ENCODE measurements at regions not wholly inside any gene's neighbourhood (a gene's known extent, or its start where the extent isn't known, plus 50 kb on each side); places are given as distances from the start of the nearest gene placed in this dataset.

GRCh38 chr13:85080691-85081090, 718.5 kb downstream of the SLITRK6 start:
- Histone ChIP-seq H3K4me3 (replicated peaks; ENCODE audit: insufficient read depth, low read length) (no peak overlapping the region), H3K27me3 (ENCODE audit: insufficient read depth, poor library complexity, severe bottlenecking) (no peaks in the 10 kb centered on the region), H3K27ac (replicated peaks) (no peak overlapping the region)
- no peak for DNase-seq (ENCODE audit: low read depth in 1 of 2, low spot score in 1 of 2)
- no peak for TF ChIP-seq GABPA (IDR thresholded peaks at IDR 0.05; ENCODE audit: low read depth)
- TF ChIP-seq CTCF (IDR thresholded peaks at IDR 0.05; ENCODE audit: insufficient read depth, low read length): no peak
- TF ChIP-seq SPI1 (IDR thresholded peaks at IDR 0.05; ENCODE audit: borderline replicate concordance, low read depth): no peak

- no peak overlapping the region for H3K27ac ChIP-seq (replicated peaks)
- no peak overlapping the region for H3K4me3 ChIP-seq (replicated peaks; ENCODE audit: insufficient read depth, low read length)
- no peak for DNase-seq (ENCODE audit: low read depth in 1 of 2, low spot score in 1 of 2)
- H3K27me3 ChIP-seq (ENCODE audit: insufficient read depth, poor library complexity, severe bottlenecking): no peaks in the 10 kb centered on the region
- no peak for TF ChIP-seq SPI1 (IDR thresholded peaks at IDR 0.05; ENCODE audit: borderline replicate concordance, low read depth)
- no peak for TF ChIP-seq POLR2AphosphoS5 (IDR thresholded peaks at IDR 0.05; ENCODE audit: low read depth)
- TF ChIP-seq, protein P1, sequence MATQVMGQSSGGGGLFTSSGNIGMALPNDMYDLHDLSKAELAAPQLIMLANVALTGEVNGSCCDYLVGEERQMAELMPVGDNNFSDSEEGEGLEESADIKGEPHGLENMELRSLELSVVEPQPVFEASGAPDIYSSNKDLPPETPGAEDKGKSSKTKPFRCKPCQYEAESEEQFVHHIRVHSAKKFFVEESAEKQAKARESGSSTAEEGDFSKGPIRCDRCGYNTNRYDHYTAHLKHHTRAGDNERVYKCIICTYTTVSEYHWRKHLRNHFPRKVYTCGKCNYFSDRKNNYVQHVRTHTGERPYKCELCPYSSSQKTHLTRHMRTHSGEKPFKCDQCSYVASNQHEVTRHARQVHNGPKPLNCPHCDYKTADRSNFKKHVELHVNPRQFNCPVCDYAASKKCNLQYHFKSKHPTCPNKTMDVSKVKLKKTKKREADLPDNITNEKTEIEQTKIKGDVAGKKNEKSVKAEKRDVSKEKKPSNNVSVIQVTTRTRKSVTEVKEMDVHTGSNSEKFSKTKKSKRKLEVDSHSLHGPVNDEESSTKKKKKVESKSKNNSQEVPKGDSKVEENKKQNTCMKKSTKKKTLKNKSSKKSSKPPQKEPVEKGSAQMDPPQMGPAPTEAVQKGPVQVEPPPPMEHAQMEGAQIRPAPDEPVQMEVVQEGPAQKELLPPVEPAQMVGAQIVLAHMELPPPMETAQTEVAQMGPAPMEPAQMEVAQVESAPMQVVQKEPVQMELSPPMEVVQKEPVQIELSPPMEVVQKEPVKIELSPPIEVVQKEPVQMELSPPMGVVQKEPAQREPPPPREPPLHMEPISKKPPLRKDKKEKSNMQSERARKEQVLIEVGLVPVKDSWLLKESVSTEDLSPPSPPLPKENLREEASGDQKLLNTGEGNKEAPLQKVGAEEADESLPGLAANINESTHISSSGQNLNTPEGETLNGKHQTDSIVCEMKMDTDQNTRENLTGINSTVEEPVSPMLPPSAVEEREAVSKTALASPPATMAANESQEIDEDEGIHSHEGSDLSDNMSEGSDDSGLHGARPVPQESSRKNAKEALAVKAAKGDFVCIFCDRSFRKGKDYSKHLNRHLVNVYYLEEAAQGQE (IDR thresholded peaks at IDR 0.05; ENCODE audit: insufficient replicate concordance, low read depth): no peak
- TF ChIP-seq GABPA (IDR thresholded peaks at IDR 0.05; ENCODE audit: low read depth): no peak
- no peak for TF ChIP-seq CTCF (IDR thresholded peaks at IDR 0.05; ENCODE audit: insufficient read depth, low read length)
Observed at GRCh38 chr13:85076343-85076742, 722.9 kb downstream of the SLITRK6 start.

DNA sequence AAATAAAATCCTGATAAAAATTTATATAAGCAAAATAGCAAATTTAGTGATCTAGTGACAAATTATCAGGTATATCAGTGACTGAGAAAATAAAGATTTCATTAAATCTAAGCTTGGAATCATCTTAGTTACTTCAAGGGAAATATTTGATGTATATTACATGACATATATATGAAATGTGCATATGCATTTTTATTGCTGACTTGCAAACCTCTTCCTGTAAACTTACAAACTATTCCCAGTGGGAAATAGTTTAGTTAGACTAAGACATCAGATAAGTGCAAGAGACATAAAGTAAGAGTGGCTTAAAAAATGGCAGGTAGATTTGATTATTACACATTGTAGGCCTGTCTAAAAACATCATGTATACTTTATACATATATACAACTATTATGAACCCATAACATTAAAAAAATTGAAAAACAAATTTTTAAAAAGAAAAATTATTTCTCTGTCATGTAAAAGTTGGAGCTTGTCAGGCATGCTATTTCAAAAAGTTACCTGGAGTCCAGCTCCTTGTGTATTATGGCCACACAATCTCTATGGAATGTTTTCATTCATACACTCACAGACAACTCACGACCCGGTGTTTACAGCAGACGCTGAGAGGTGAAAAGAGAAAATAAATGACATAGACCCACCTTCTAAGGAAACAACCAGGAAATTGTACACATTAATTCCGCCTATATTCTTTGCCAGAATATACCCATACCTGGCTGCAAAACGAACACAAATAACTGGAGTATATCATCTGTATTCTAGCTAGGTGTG, 724.5 kb downstream of the SLITRK6 start:
- H3K27me3 ChIP-seq (ENCODE audit: insufficient read depth, poor library complexity, severe bottlenecking): no peaks in the 10 kb centered on the region
- no peak for TF ChIP-seq POLR2AphosphoS5 (IDR thresholded peaks at IDR 0.05; ENCODE audit: low read depth)
- no peak for TF ChIP-seq GABPA (IDR thresholded peaks at IDR 0.05; ENCODE audit: low read depth)
- TF ChIP-seq CTCF (IDR thresholded peaks at IDR 0.05; ENCODE audit: insufficient read depth, low read length): no peak
- no peak for TF ChIP-seq SPI1 (IDR thresholded peaks at IDR 0.05; ENCODE audit: borderline replicate concordance, low read depth)
- TF ChIP-seq, protein P1 (IDR thresholded peaks at IDR 0.05; ENCODE audit: insufficient replicate concordance, low read depth): no peak
- H3K27ac ChIP-seq (replicated peaks): no peak overlapping the region
- H3K4me3 ChIP-seq (replicated peaks; ENCODE audit: insufficient read depth, low read length): no peak overlapping the region
- DNase-seq (ENCODE audit: low read depth in 1 of 2, low spot score in 1 of 2): no peak

DNA sequence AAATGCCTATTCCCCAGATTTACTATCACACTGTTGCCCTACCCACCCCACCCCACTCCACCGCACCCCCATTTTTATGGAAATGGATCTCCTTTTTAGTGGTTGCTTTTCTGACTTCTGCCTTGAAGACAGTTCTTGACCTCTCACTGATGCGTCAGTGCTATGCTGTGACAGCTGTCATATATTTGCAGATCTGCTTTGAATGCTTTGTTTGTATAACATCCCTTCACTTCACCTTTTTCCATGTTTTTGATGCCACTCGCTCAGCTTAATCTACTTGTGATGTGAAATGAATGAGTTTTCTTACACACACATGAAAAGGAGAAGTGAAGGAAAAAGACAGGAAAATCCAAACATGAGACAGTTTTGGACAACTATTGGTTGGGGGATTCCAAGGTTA, 731.0 kb downstream of the SLITRK6 start:
- no peak for DNase-seq (ENCODE audit: low read depth in 1 of 2, low spot score in 1 of 2)
- TF ChIP-seq POLR2AphosphoS5 (IDR thresholded peaks at IDR 0.05; ENCODE audit: low read depth) (no peak), CTCF (IDR thresholded peaks at IDR 0.05; ENCODE audit: insufficient read depth, low read length) (no peak), GABPA (IDR thresholded peaks at IDR 0.05; ENCODE audit: low read depth) (no peak), SPI1 (IDR thresholded peaks at IDR 0.05; ENCODE audit: borderline replicate concordance, low read depth) (no peak)
- TF ChIP-seq, protein P1 (IDR thresholded peaks at IDR 0.05; ENCODE audit: insufficient replicate concordance, low read depth): no peak
- H3K27me3 ChIP-seq (ENCODE audit: insufficient read depth, poor library complexity, severe bottlenecking): no peaks in the 10 kb centered on the region
- H3K4me3 ChIP-seq (replicated peaks; ENCODE audit: insufficient read depth, low read length): no peak overlapping the region
- no peak overlapping the region for H3K27ac ChIP-seq (replicated peaks)
